ENCODE measurements at regions not wholly inside any gene's neighbourhood (a gene's known extent, or its start where the extent isn't known, plus 50 kb on each side); places are given as distances from the start of the nearest gene placed in this dataset.

DNA sequence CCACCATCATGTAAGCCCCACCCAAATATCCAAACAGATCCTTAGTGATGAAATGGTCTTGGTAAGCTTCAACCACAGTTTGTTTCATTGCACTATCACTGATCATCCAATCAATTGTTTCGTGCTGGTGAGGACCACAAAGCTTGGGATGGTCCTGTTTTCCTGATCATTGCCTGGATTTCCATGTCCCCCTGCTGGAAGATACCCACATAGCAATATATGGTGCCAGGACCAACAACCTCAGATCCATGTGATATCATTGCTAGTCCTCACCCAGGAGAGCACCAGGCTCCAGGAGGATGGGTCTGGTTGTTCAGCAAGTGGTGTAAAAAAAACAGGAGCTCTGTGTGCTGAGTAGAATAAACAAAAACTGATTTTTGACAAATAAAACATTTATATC, 206.5 kb upstream of the SH3BP4 start:
- no peaks in the 10 kb centered on the region for H3K36me3 Mint-ChIP-seq
- POLR2A ChIA-PET: no interaction called here
- DNase-seq (no peak), ATAC-seq (ENCODE audit: low read depth) (no peak)
- H3K9me3 Mint-ChIP-seq: peaks cover 1% of the 10 kb centered on the region
- no peaks in the 10 kb centered on the region for H3K4me1 Mint-ChIP-seq
- peaks cover 17% of the 10 kb centered on the region for H3K27me3 Mint-ChIP-seq
- H3K4me3 Mint-ChIP-seq: no peak overlapping the region
- no peak overlapping the region for H3K27ac Mint-ChIP-seq

DNA sequence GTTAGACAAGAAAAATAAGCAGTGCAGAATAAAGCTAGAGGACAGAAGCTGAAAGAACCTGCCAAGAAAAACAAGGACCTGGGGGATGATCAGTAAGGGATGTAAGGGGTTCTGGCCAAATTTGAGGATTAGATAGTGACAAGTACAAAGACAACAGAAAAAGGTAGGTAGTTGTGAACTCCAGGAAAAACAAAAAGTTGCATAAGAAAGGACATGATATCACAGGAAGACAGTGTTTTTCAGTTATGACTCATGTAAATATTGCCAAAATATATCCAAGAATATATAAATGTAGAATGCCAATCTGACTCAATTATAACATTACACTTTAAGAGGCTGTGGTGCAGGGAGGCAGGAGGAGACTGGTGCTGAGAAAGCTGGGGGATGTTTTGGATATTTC, 209.8 kb upstream of the SH3BP4 start:
- no peaks in the 10 kb centered on the region for H3K9me3 Mint-ChIP-seq
- no peaks in the 10 kb centered on the region for H3K4me1 Mint-ChIP-seq
- peaks cover 14% of the 10 kb centered on the region for H3K27me3 Mint-ChIP-seq
- POLR2A ChIA-PET: no interaction called here
- DNase-seq (no peak), ATAC-seq (ENCODE audit: low read depth) (no peak)
- no peak overlapping the region for H3K27ac Mint-ChIP-seq
- H3K36me3 Mint-ChIP-seq: no peaks in the 10 kb centered on the region
- H3K4me3 Mint-ChIP-seq: no peak overlapping the region

DNA sequence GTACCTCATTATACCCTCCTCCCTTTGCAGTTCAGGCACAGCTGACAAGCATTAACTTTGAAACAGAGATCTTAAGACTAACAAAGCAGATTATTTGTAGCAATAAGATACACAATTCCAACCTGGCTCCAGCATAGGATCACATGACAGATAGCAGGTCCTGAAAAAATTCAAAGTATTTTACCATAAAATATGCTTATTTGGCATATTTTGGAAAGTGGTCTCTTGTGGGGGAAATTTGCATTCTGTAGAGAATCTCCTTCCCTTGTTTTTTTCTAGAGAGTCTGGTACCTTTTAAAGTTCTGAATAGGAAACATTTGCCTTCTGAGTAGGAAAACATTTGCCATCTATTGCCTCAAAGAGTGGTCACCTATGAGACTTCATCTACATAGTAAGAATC, 212.8 kb upstream of the SH3BP4 start:
- Mint-ChIP-seq H3K4me3 (no peak overlapping the region), H3K36me3 (no peaks in the 10 kb centered on the region), H3K27ac (no peak overlapping the region), H3K9me3 (peaks cover 8% of the 10 kb centered on the region), H3K27me3 (peaks cover 20% of the 10 kb centered on the region), H3K4me1 (no peaks in the 10 kb centered on the region)
- ATAC-seq (ENCODE audit: low read depth) (no peak), DNase-seq (no peak)
- POLR2A ChIA-PET: no interaction called here

- POLR2A ChIA-PET: no interaction called here
- no peak overlapping the region for H3K4me3 Mint-ChIP-seq
- peaks cover 10% of the 10 kb centered on the region for H3K27me3 Mint-ChIP-seq
- ATAC-seq (ENCODE audit: low read depth): no peak
- H3K9me3 Mint-ChIP-seq: peaks cover 8% of the 10 kb centered on the region
- H3K36me3 Mint-ChIP-seq: no peaks in the 10 kb centered on the region
- no peak overlapping the region for H3K27ac Mint-ChIP-seq
- no peaks in the 10 kb centered on the region for H3K4me1 Mint-ChIP-seq
- no peak for DNase-seq
Measured at GRCh38 chr2:234735829-234736228, 216.0 kb upstream of the SH3BP4 start.

- peaks cover 8% of the 10 kb centered on the region for H3K9me3 Mint-ChIP-seq
- DNase-seq (no peak), ATAC-seq (ENCODE audit: low read depth) (no peak)
- no peak overlapping the region for H3K27ac Mint-ChIP-seq
- no peaks in the 10 kb centered on the region for H3K4me1 Mint-ChIP-seq
- no peak overlapping the region for H3K4me3 Mint-ChIP-seq
- H3K27me3 Mint-ChIP-seq: peaks cover 6% of the 10 kb centered on the region
- POLR2A ChIA-PET: no interaction called here
- H3K36me3 Mint-ChIP-seq: no peaks in the 10 kb centered on the region
Measured at GRCh38 chr2:234733795-234734600, 217.8 kb upstream of the SH3BP4 start.

GRCh38 chr2:234733093-234733489, 218.7 kb upstream of the SH3BP4 start:
- no peak overlapping the region for H3K4me3 Mint-ChIP-seq
- H3K36me3 Mint-ChIP-seq: no peaks in the 10 kb centered on the region
- H3K27me3 Mint-ChIP-seq: peaks cover 6% of the 10 kb centered on the region
- ATAC-seq (ENCODE audit: low read depth): no peak
- DNase-seq: no peak
- no peaks in the 10 kb centered on the region for H3K4me1 Mint-ChIP-seq
- POLR2A ChIA-PET: no interaction called here
- H3K9me3 Mint-ChIP-seq: peaks cover 8% of the 10 kb centered on the region
- H3K27ac Mint-ChIP-seq: no peak overlapping the region

DNA sequence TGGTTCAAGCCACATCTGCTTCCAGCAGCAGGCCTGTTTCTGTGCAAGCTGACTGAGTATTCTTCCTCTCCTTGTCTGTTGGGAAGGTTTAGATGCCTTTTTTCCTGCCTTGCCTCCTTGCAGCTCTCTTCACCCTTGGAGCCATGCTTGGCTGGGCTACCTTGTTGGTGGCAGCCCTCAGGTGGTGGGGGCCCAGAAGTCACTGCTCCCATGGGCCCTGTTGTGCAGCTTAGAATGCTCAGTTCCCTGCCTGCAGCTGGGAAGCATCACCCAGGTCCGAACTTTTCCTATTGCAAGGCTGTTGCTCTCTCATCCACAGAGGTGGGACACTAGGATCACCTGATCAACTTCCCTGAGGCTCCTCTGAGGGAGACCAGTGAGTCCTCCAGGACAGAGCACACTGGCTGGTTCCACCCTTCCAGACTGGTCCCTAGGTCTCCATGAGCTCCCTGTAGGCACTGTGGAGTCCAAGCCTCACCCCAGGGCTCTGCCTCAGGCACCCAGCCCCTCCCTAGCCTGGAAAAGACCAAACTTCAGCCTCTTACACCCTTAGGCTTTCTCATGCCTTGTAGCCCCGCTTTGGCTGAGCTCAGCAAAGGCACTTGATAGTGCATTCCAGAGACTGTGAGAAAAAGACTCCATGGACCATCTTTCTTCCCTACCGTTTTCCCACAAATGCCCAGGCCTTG, 219.3 kb upstream of the SH3BP4 start:
- H3K4me3 Mint-ChIP-seq: no peak overlapping the region
- DNase-seq: no peak
- H3K27ac Mint-ChIP-seq: no peak overlapping the region
- H3K9me3 Mint-ChIP-seq: peaks cover 8% of the 10 kb centered on the region
- POLR2A ChIA-PET: no interaction called here
- no peak for ATAC-seq (ENCODE audit: low read depth)
- H3K27me3 Mint-ChIP-seq: peaks cover 6% of the 10 kb centered on the region
- no peaks in the 10 kb centered on the region for H3K4me1 Mint-ChIP-seq
- H3K36me3 Mint-ChIP-seq: no peaks in the 10 kb centered on the region

DNA sequence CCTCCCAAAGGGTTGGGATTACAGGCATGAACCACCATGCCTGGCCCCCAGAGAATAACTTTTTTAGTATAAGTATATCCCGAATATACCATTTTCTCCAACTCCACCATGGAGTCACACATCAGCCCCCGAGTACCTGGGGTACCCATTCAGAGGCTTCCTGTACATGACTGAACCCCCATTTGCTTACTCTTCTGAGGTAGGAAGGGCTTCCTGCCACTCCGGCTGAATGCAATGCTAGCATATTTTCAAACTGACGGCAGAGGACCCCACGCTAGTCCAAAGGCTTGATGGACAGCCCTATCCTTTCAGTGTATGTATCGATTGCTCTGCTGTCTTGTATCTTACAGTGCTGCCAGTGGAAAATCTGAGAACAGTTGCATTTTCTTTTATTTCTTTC, 220.6 kb upstream of the SH3BP4 start:
- H3K9me3 Mint-ChIP-seq: peaks cover 8% of the 10 kb centered on the region
- POLR2A ChIA-PET: no interaction called here

DNA sequence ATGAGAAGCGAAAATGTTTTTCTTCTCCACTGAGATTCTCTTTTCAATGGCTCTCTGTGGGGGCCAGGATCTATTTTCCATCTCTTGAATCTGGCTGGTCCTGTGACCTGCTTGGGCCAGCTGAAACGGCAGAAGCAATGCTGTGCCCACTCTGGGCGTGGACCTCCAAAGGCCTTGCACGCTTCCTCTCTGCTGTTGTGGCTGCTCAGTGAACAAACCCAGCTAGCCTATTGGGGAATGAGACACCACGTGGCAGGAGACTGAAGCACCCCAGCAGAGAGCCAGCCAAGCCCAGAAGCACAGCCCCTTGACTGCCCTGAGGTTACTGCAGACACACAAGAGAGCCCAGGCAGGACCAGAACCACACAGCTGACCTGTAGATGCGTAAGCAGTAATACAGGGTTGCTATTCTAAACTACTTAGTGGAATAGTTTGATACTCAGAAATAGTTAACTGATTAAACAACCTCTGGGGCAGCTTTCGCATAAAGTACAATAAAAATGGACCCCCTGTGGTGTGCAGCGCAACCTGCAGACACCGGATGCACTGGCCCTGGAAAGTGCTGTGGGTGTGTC, 221.7 kb upstream of the SH3BP4 start:
- peaks cover 4% of the 10 kb centered on the region for H3K9me3 Mint-ChIP-seq
- DNase-seq (no peak), ATAC-seq (ENCODE audit: low read depth) (no peak)
- POLR2A ChIA-PET: no interaction called here
- H3K4me1 Mint-ChIP-seq: no peaks in the 10 kb centered on the region
- no peak overlapping the region for H3K27ac Mint-ChIP-seq
- peaks cover 3% of the 10 kb centered on the region for H3K27me3 Mint-ChIP-seq
- no peaks in the 10 kb centered on the region for H3K36me3 Mint-ChIP-seq
- no peak overlapping the region for H3K4me3 Mint-ChIP-seq

More for the DNA sequence above, 220.6 kb upstream of the SH3BP4 start:
- no peaks in the 10 kb centered on the region for H3K36me3 Mint-ChIP-seq
- ATAC-seq (ENCODE audit: low read depth) (no peak), DNase-seq (no peak)
- no peak overlapping the region for H3K4me3 Mint-ChIP-seq
- no peak overlapping the region for H3K27ac Mint-ChIP-seq
- H3K4me1 Mint-ChIP-seq: no peaks in the 10 kb centered on the region
- peaks cover 6% of the 10 kb centered on the region for H3K27me3 Mint-ChIP-seq

GRCh38 chr2:234725528-234726264, 226.1 kb upstream of the SH3BP4 start:
- Mint-ChIP-seq H3K27me3 (peaks cover 8% of the 10 kb centered on the region), H3K27ac (no peak overlapping the region)
- POLR2A ChIA-PET: no interaction called here

DNA sequence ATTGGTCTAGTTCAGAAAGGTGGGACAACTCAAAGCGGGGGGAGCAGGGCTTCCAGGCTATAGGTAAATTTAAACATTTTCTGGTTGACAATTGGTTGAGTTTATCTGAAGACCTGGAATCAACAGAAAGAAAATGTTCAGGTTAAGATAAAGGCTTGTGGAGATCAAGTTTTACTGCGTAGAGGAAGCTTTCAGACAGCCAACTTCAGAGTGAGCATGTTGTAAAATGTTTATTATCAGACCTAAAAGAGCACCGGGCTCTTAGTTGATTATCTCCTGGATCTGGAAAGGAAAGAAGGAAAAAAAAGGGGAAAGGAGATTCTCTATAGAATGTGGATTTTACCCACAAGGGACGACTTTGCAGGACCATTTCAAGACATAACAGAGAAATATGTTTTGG, 227.0 kb upstream of the SH3BP4 start:
- POLR2A ChIA-PET: no interaction called here
- no peaks in the 10 kb centered on the region for H3K36me3 Mint-ChIP-seq
- ATAC-seq (ENCODE audit: low read depth) (no peak), DNase-seq (no peak)
- H3K4me1 Mint-ChIP-seq: no peaks in the 10 kb centered on the region
- peaks cover 8% of the 10 kb centered on the region for H3K27me3 Mint-ChIP-seq
- H3K9me3 Mint-ChIP-seq: no peaks in the 10 kb centered on the region
- no peak overlapping the region for H3K27ac Mint-ChIP-seq
- no peak overlapping the region for H3K4me3 Mint-ChIP-seq

More at GRCh38 chr2:234725528-234726264, 226.1 kb upstream of the SH3BP4 start:
- no peaks in the 10 kb centered on the region for H3K9me3 Mint-ChIP-seq
- no peaks in the 10 kb centered on the region for H3K4me1 Mint-ChIP-seq
- no peak overlapping the region for H3K4me3 Mint-ChIP-seq
- no peak for ATAC-seq (ENCODE audit: low read depth)
- no peaks in the 10 kb centered on the region for H3K36me3 Mint-ChIP-seq
- DNase-seq: no peak

GRCh38 chr2:234723400-234723799, 226.5 kb upstream of the ARL4C start:
- Mint-ChIP-seq H3K27ac (no peak overlapping the region), H3K36me3 (no peaks in the 10 kb centered on the region), H3K4me3 (no peak overlapping the region), H3K27me3 (peaks cover 8% of the 10 kb centered on the region), H3K9me3 (no peaks in the 10 kb centered on the region), H3K4me1 (no peaks in the 10 kb centered on the region)
- no peak for DNase-seq
- ATAC-seq (ENCODE audit: low read depth): no peak
- POLR2A ChIA-PET: no interaction called here

GRCh38 chr2:234722176-234722575, 225.3 kb upstream of the ARL4C start:
- DNase-seq (no peak), ATAC-seq (ENCODE audit: low read depth) (no peak)
- POLR2A ChIA-PET: no interaction called here
- H3K36me3 Mint-ChIP-seq: no peaks in the 10 kb centered on the region
- H3K4me1 Mint-ChIP-seq: no peaks in the 10 kb centered on the region
- peaks cover 8% of the 10 kb centered on the region for H3K27me3 Mint-ChIP-seq
- no peak overlapping the region for H3K4me3 Mint-ChIP-seq
- no peaks in the 10 kb centered on the region for H3K9me3 Mint-ChIP-seq
- H3K27ac Mint-ChIP-seq: no peak overlapping the region
